HepG2 (cell line): ENCODE measurements at regions not wholly inside any gene's neighbourhood (a gene's known extent, or its start where the extent isn't known, plus 50 kb on each side); places are given as distances from the start of the nearest gene placed in this dataset.

Experiments
- ATAC-seq: fragments of 200-7000 bp; cut with Tn5 transposase; 3 replicates; pipeline ENCODE4 v1.9.1; 2020; ENCODE audit warnings: mild to moderate bottlenecking, moderate library complexity
- BruUV-seq: library from RNA; stranded (reverse); fragments of 400-500 nt; replicated peaks from 2 replicates; lab custom pipeline; 2021; lab: Mats Ljungman, UMichigan
- CTCF ChIA-PET: fragments of 300-600 bp; formaldehyde crosslinking; extraction: SDS; loops from one replicate; lab custom pipeline; 2021; ENCODE audit warnings: low total read pairs, inconsistent platforms, low intra/inter-chr PET ratio; lab: Yijun Ruan, JAX
- POLR2A ChIA-PET: fragments of 350-600 bp; sonication (Branson Sonifier 250); formaldehyde crosslinking; loops from one replicate; lab custom pipeline; 2020; ENCODE audit warnings: antibody characterized with exemption, inconsistent platforms; lab: Yijun Ruan, JAX
- DNase-seq: peaks from one replicate; pipeline ENCODE4 v3.0.0-alpha.2; 2015; ENCODE audit warnings: low spot score
- FAIRE-seq: peaks from 3 replicates; lab custom pipeline; 2011; peaks lifted over from hg19 to GRCh38; lab: Jason Lieb, UNC
- H2AFZ ChIP-seq: one replicate; pipeline ENCODE4 v1.6.1; 2011; ENCODE audit warnings: low read length, inconsistent platforms
- H3K27ac ChIP-seq: fragments of 300-600 bp; 3 replicates; pipeline ENCODE4 v1.8.0; 2011; ENCODE audit warnings: mixed run types, mild to moderate bottlenecking, mixed read lengths, low read length, inconsistent platforms; ENCODE audit not compliant: insufficient read depth; ENCODE audit errors: extremely low read length
- H3K27me3 ChIP-seq, 2 experiments: fragments of 200-600 bp in 1 of 2; 2 replicates in 1 of 2; 3 replicates in 1 of 2; pipeline versions ENCODE4 v1.6.0 to v1.8.0; 2011; ENCODE audit warnings: low read length in 2 of 2, mild to moderate bottlenecking in 2 of 2, moderate library complexity in 2 of 2, inconsistent platforms in 1 of 2; ENCODE audit not compliant: insufficient read depth in 2 of 2, control insufficient read depth in 1 of 2
- H3K36me3 ChIP-seq, 2 experiments: fragments of 200-600 bp in 1 of 2; replicated peaks in 1 of 2; 2 replicates in 1 of 2; 3 replicates in 1 of 2; pipeline versions ENCODE4 v1.5.1 to v1.8.0; 2011; ENCODE audit warnings: low read length in 2 of 2, inconsistent platforms in 1 of 2; ENCODE audit not compliant: insufficient read depth in 2 of 2, control insufficient read depth in 1 of 2
- H3K4me1 ChIP-seq: 2 replicates; pipeline ENCODE4 v1.5.1; 2012; ENCODE audit warnings: low read length, inconsistent platforms; ENCODE audit not compliant: insufficient read depth
- H3K4me2 ChIP-seq: 2 replicates; pipeline ENCODE4 v1.6.0; 2011; ENCODE audit warnings: low read depth, low read length, inconsistent platforms
- H3K4me3 ChIP-seq, 3 experiments: fragments of 200-600 bp in 1 of 3; sonication (generic), shearing (Covaris generic) in 1 of 3; replicated peaks in 1 of 3; 2 replicates each; pipeline ENCODE4 v1.5.1; 2011 to 2016; ENCODE audit warnings: low read length in 3 of 3, inconsistent platforms in 2 of 3, low read depth in 2 of 3, mild to moderate bottlenecking in 2 of 3, control low read depth in 1 of 3, mixed read lengths in 1 of 3; ENCODE audit not compliant: insufficient read depth in 1 of 3
- H3K79me2 ChIP-seq: one replicate; pipeline ENCODE4 v1.6.1; 2011; ENCODE audit warnings: low read length, inconsistent platforms; ENCODE audit not compliant: insufficient read depth
- H3K9ac ChIP-seq: 2 replicates; pipeline ENCODE4 v1.6.0; 2011; ENCODE audit warnings: mild to moderate bottlenecking, low read depth, low read length, inconsistent platforms; ENCODE audit not compliant: insufficient read depth
- H3K9me3 ChIP-seq: 2 replicates; pipeline ENCODE4 v1.5.1; 2012; ENCODE audit warnings: mild to moderate bottlenecking, low read length
- H4K20me1 ChIP-seq: 2 replicates; pipeline ENCODE4 v1.6.0; 2011; ENCODE audit warnings: inconsistent platforms, mild to moderate bottlenecking, low read length, moderate library complexity; ENCODE audit not compliant: insufficient read depth
- BORCS8-MEF2B ChIP-seq: sonication (generic); formaldehyde crosslinking; IDR thresholded peaks from 2 replicates; pipeline ENCODE4 v1.8.0; 2022; ENCODE audit warnings: mild to moderate bottlenecking, missing genetic modification reagents
- CC2D1A ChIP-seq: sonication (generic); formaldehyde crosslinking; IDR thresholded peaks from 2 replicates; pipeline ENCODE4 v1.8.1; 2023; ENCODE audit warnings: mild to moderate bottlenecking, missing genetic modification reagents
- HIVEP1 ChIP-seq: sonication (generic); formaldehyde crosslinking; IDR thresholded peaks from 2 replicates; pipeline ENCODE4 v1.4.0; 2020; ENCODE audit warnings: mild to moderate bottlenecking, missing genetic modification reagents
- JDP2 ChIP-seq: sonication (generic); formaldehyde crosslinking; IDR thresholded peaks from 2 replicates; pipeline ENCODE4 v1.8.1; 2022; ENCODE audit warnings: missing genetic modification reagents, borderline replicate concordance
- JUN ChIP-seq: sonication (generic); formaldehyde crosslinking; IDR thresholded peaks from 2 replicates; pipeline ENCODE4 v1.4.0; 2020; ENCODE audit warnings: mild to moderate bottlenecking, missing genetic modification reagents
- KDM6A ChIP-seq: IDR thresholded peaks from 2 replicates; pipeline ENCODE4 v1.6.1; 2016; ENCODE audit warnings: low read depth
- REST ChIP-seq, 2 experiments: IDR thresholded peaks; 2 replicates each; pipeline ENCODE4 v1.6.1; 2011 to 2012; ENCODE audit warnings: low read length in 2 of 2, borderline replicate concordance in 1 of 2, low read depth in 1 of 2, mild to moderate bottlenecking in 1 of 2, moderate library complexity in 1 of 2
- SAFB2 ChIP-seq: sonication (generic); formaldehyde crosslinking; IDR thresholded peaks from 2 replicates; pipeline ENCODE4 v1.5.1; 2020; ENCODE audit warnings: missing genetic modification reagents, low read depth, mild to moderate bottlenecking, borderline replicate concordance
- SMAD1 ChIP-seq: sonication (generic); formaldehyde crosslinking; IDR thresholded peaks from 2 replicates; pipeline ENCODE4 v1.4.0; 2020; ENCODE audit warnings: missing genetic modification reagents, low read depth, mild to moderate bottlenecking, borderline replicate concordance
- THRA ChIP-seq: sonication (generic); formaldehyde crosslinking; IDR thresholded peaks from 2 replicates; pipeline ENCODE4 v1.4.0; 2020; ENCODE audit warnings: missing genetic modification reagents, borderline replicate concordance
- USF2 ChIP-seq, 2 experiments: sonication (generic) in 1 of 2; formaldehyde crosslinking in 1 of 2; IDR thresholded peaks; 2 replicates each; pipeline versions ENCODE4 v1.5.1 to v1.6.1; 2011 to 2020; ENCODE audit warnings: borderline replicate concordance in 1 of 2, low read depth in 1 of 2, low read length in 1 of 2, mild to moderate bottlenecking in 1 of 2, missing genetic modification reagents in 1 of 2, moderate library complexity in 1 of 2
- ZFY ChIP-seq: sonication (generic); formaldehyde crosslinking; IDR thresholded peaks from 2 replicates; pipeline ENCODE4 v1.4.0; 2020; ENCODE audit warnings: missing genetic modification reagents
- ZNF761 ChIP-seq: sonication (generic); formaldehyde crosslinking; conservative IDR thresholded peaks from 2 replicates; pipeline ENCODE4 v1.4.0; 2020; ENCODE audit warnings: mild to moderate bottlenecking, missing genetic modification reagents
- WGBS: methylation state at CpG from one replicate; pipeline ENCODE4 v1.1.6; 2017; ENCODE audit warnings: low lambda C conversion rate; 5-methylcytosine and 5-hydroxymethylcytosine counted together
- in situ Hi-C: cut with HindIII; loops from 2 replicates; pipeline ENCODE4 v1.10.0; 2017; ENCODE audit warnings: low pct_unique_long_range_greater_than_20kb; ENCODE audit not compliant: extremely low pct_ligation_motif_present
- intact Hi-C: fragments of 100-400 bp; cut with micrococcal nuclease; formaldehyde crosslinking; loops from one replicate; pipeline ENCODE4 v1.10.0; 2022; ENCODE audit not compliant: unreplicated experiment

GRCh38 chr1:214213136-214213535 is 67.8 kb upstream of the SMYD2 start:
- POLR2A ChIA-PET: no interaction called here

More at GRCh38 chr1:214213136-214213535, 67.8 kb upstream of the SMYD2 start:
- Histone ChIP-seq H3K9me3 (no peaks in the 10 kb centered on the region), H4K20me1 (no peaks in the 10 kb centered on the region), H3K4me2 (no peak overlapping the region), H3K4me3 (no peak overlapping the region), H3K9ac (no peak overlapping the region), H2AFZ (no peak overlapping the region), H3K4me1 (peaks cover 20% of the 10 kb centered on the region), H3K27ac (no peak overlapping the region), H3K79me2 (no peaks in the 10 kb centered on the region), H3K36me3 (no peaks in the 10 kb centered on the region), H3K27me3 (peaks cover 0 to 10% of the 10 kb centered on the region in 2 experiments; a peak in 2 of 5 replicates)
- in situ Hi-C loops (loop anchor here (10.0 kb wide), 1 partner anchor 372 kb away; no protein-coding TSS in a partner anchor), intact Hi-C loops (loop anchor here (10.0 kb wide), 1 partner anchor 372 kb away; no protein-coding TSS in a partner anchor)
- FAIRE-seq: no peak
- no peak for ATAC-seq
- CTCF ChIA-PET: interaction anchor here (1.5 to 2.3 kb wide), 3 partner anchors 115 to 424 kb away, joined by 8 to 17 read pairs (median 10); no protein-coding TSS in a partner anchor
- WGBS: 5% methylated on average over 4 of the region's 4 CpGs
- TF ChIP-seq KDM6A (CRISPR knock-in tag) (no peak), ZNF761 (CRISPR knock-in tag) (no peak), USF2 (IDR thresholded peaks at IDR 0.05; ENCODE audit: low read depth, low read length) (no peak), USF2 (CRISPR knock-in tag; IDR thresholded peaks at IDR 0.05; ENCODE audit: borderline replicate concordance) (no peak), SMAD1 (CRISPR knock-in tag) (no peak), JDP2 (CRISPR knock-in tag) (no peak), THRA (no peak), ZFY (CRISPR knock-in tag) (no peak), HIVEP1 (no peak), REST (IDR thresholded peaks at IDR 0.05; ENCODE audit: borderline replicate concordance in 1 of 2, low read depth in 1 of 2, low read length in 2 of 2) (no peak), BORCS8-MEF2B (CRISPR knock-in tag) (no peak), SAFB2 (CRISPR knock-in tag) (no peak), CC2D1A (CRISPR knock-in tag) (no peak), JUN (CRISPR knock-in tag) (no peak)
- DNase-seq: no peak
- BruUV-seq: no TSS peak
